ENCODE measurements at regions not wholly inside any gene's neighbourhood (a gene's known extent, or its start where the extent isn't known, plus 50 kb on each side); places are given as distances from the start of the nearest gene placed in this dataset.

- H3K27ac Mint-ChIP-seq = no peak overlapping the region
- TF ChIP-seq CTCF (conservative IDR thresholded peaks at IDR 0.05) = no peak
- no peak for DNase-seq (ENCODE audit: extremely low spot score, unreplicated experiment)
- no peaks in the 10 kb centered on the region for H3K36me3 Mint-ChIP-seq
- no peak overlapping the region for H3K4me3 Mint-ChIP-seq
- H3K27me3 Mint-ChIP-seq = no peaks in the 10 kb centered on the region
- peaks cover 25% of the 10 kb centered on the region for H3K4me1 Mint-ChIP-seq (ENCODE audit: unreplicated experiment)
- no peaks in the 10 kb centered on the region for H3K9me3 Mint-ChIP-seq
These were observed 94.4 kb upstream of the ZNF217 start for GRCh38 chr20:53688085-53688484.

GRCh38 chr20:53685070-53685595 lies 91.5 kb upstream of the ZNF217 start:
- TF ChIP-seq CTCF (conservative IDR thresholded peaks at IDR 0.05) = peak; percentile 38
- H3K9me3 Mint-ChIP-seq = peaks cover 4% of the 10 kb centered on the region
- H3K27ac Mint-ChIP-seq = no peak overlapping the region
- DNase-seq (ENCODE audit: extremely low spot score, unreplicated experiment) = no peak
- H3K4me3 Mint-ChIP-seq = no peak overlapping the region
- H3K27me3 Mint-ChIP-seq = no peaks in the 10 kb centered on the region
- H3K4me1 Mint-ChIP-seq (ENCODE audit: unreplicated experiment) = peaks cover 18% of the 10 kb centered on the region
- peaks cover 3% of the 10 kb centered on the region for H3K36me3 Mint-ChIP-seq

GRCh38 chr20:53683506-53683905 lies 89.9 kb upstream of the ZNF217 start:
- Mint-ChIP-seq H3K27ac (no peak overlapping the region), H3K4me3 (no peak overlapping the region), H3K9me3 (peaks cover 4% of the 10 kb centered on the region)

GRCh38 chr20:53681352-53682212 lies 87.9 kb upstream of the ZNF217 start:
- TF ChIP-seq CTCF (conservative IDR thresholded peaks at IDR 0.05) = no peak
- Mint-ChIP-seq H3K27ac (peak overlapping the region; percentile 29), H3K27me3 (no peaks in the 10 kb centered on the region), H3K36me3 (peaks cover 3% of the 10 kb centered on the region), H3K4me3 (no peak overlapping the region), H3K9me3 (peaks cover 4% of the 10 kb centered on the region), H3K4me1 (ENCODE audit: unreplicated experiment) (peaks cover 47% of the 10 kb centered on the region)
- no peak for DNase-seq (ENCODE audit: extremely low spot score, unreplicated experiment)

More at GRCh38 chr20:53683506-53683905, 89.9 kb upstream of the ZNF217 start:
- no peak for TF ChIP-seq CTCF (conservative IDR thresholded peaks at IDR 0.05)
- Mint-ChIP-seq H3K27me3 (no peaks in the 10 kb centered on the region), H3K36me3 (peaks cover 3% of the 10 kb centered on the region), H3K4me1 (ENCODE audit: unreplicated experiment) (peaks cover 35% of the 10 kb centered on the region)
- DNase-seq (ENCODE audit: extremely low spot score, unreplicated experiment) = no peak

GRCh38 chr20:53679597-53680309 lies 86.1 kb upstream of the ZNF217 start:
- peaks cover 3% of the 10 kb centered on the region for H3K36me3 Mint-ChIP-seq
- TF ChIP-seq CTCF (conservative IDR thresholded peaks at IDR 0.05) = no peak
- H3K4me1 Mint-ChIP-seq (ENCODE audit: unreplicated experiment) = peaks cover 35% of the 10 kb centered on the region
- peaks cover 4% of the 10 kb centered on the region for H3K9me3 Mint-ChIP-seq
- H3K4me3 Mint-ChIP-seq = peak overlapping the region; percentile 74
- DNase-seq (ENCODE audit: extremely low spot score, unreplicated experiment) = no peak
- peak overlapping the region; percentile 95 for H3K27ac Mint-ChIP-seq
- no peaks in the 10 kb centered on the region for H3K27me3 Mint-ChIP-seq
